22Rv1 (cell line): ENCODE measurements at regions not wholly inside any gene's neighbourhood (a gene's known extent, or its start where the extent isn't known, plus 50 kb on each side); places are given as distances from the start of the nearest gene placed in this dataset.

Experiments
- CTCF ChIP-seq: fragments of 450-650 bp; IDR thresholded peaks from 2 replicates; pipeline ENCODE4 v1.5.1; 2017; ENCODE audit warnings: mild to moderate bottlenecking
- ZFX ChIP-seq: fragments of 450-650 bp; IDR thresholded peaks from 2 replicates; pipeline ENCODE4 v1.6.1; 2017; ENCODE audit warnings: antibody characterized with exemption, borderline replicate concordance

- no peak for TF ChIP-seq CTCF
- TF ChIP-seq ZFX, result no peak
Observed at GRCh38 chr3:5796541-5796940, 609.0 kb downstream of the EDEM1 start.
